GM23248 (cell line): ENCODE measurements at regions not wholly inside any gene's neighbourhood (a gene's known extent, or its start where the extent isn't known, plus 50 kb on each side); places are given as distances from the start of the nearest gene placed in this dataset.

Experiments
- EZH2 ChIP-seq: fragments of 200-600 bp; sonication (generic); IDR thresholded peaks from 2 replicates; pipeline ENCODE4 v1.6.1; 2018; ENCODE audit warnings: antibody characterized with exemption, mild to moderate bottlenecking; ENCODE audit not compliant: insufficient read depth, poor library complexity, severe bottlenecking
- EZH2phosphoT487 ChIP-seq: fragments of 200-600 bp; sonication (generic); IDR thresholded peaks from 2 replicates; pipeline ENCODE4 v1.6.1; 2018; ENCODE audit warnings: antibody characterized with exemption, moderate library complexity, mild to moderate bottlenecking, low read depth; ENCODE audit not compliant: insufficient read depth

DNA sequence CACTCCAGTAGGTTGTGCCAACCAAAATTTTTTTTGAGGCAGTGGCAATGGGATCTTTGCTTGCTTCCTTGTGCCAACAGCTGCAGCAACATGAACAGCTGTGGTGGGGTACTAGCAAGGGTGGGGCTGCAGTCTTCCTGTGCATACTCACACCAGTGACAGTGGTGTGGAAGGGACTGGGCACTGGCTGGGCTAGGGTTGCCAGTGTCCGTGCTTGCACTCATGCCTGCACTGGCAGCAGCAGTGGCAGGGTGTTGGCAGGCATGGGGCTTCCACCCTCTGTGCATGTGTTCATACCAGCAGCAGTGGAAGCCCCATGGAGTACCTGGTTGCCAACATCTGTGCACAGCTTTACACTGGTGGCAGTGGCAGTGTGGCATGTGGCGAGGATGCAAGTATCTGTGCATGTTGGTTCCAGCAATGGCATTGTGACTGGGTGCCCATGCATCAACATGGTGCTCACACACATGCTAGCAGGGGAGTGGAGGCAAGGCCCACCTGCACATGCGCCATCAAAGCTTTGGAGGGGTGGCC is 1312.6 kb downstream of the PCDH18 start:
- TF ChIP-seq EZH2, result no peak
- TF ChIP-seq EZH2phosphoT487, result no peak
